HG03045 (cell line): ENCODE measurements at regions not wholly inside any gene's neighbourhood (a gene's known extent, or its start where the extent isn't known, plus 50 kb on each side); places are given as distances from the start of the nearest gene placed in this dataset.

Experiments
- ATAC-seq: cut with Tn5 transposase; IDR thresholded peaks from one replicate; pipeline ENCODE4 v1.9.1; 2021; ENCODE audit warnings: mild to moderate bottlenecking, moderate library complexity; ENCODE audit not compliant: unreplicated experiment

- ATAC-seq, result no peak
Measured at GRCh38 chr18:43570593-43570992, 293.3 kb upstream of the SYT4 start.

DNA sequence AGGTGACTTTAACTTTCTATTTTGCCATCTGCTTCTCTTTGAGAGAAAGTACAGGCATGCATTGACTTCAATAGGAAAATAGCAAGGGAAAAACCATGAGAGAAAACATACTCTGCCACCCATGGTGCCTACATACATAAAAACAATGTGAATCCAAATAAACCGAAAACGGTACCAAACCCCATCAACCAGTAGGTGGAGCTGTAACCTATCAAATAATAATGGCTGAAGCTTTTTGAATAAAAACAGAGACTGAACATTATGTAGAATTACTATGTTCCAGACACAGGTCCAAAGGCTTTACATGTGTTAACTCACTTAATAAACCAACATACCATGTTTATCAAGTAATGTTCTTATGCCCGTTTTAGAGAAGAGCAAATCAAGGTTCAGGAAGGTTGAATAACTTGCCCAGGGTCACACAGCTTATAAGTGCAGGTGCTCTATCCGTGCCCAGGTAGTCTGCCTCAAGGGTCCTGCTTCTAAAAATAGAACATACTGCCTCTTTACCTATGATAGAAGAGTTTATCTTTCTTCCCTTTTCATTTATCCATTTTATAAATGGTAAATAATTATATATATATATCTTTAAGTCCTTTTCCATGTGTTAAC, 293.9 kb upstream of the SYT4 start:
- no peak for ATAC-seq

GRCh38 chr18:43572163-43572562, 294.9 kb upstream of the SYT4 start:
- no peak for ATAC-seq

- no peak for ATAC-seq
Measured at GRCh38 chr18:43574974-43575373, 297.7 kb upstream of the SYT4 start.

DNA sequence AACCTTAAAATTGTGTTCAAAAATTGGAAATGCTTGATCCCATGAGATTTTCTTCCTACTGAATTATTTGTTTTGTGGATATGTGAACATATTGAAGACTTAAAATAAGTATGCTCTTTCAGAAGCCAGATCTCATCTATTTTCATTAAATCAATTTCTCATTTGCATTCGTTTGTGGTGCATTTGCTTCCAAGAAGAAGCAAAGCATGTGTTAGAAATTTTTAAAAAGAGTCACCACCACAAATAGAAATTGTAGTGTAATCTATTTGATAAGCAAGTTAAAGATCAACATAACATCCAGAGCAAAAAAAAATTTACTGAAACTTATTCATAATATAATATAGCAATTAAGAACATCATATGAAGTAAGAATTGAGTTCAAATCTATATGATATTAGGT, 300.9 kb upstream of the SYT4 start:
- no peak for ATAC-seq

- no peak for ATAC-seq
Measured at GRCh38 chr18:43578706-43579105, 301.4 kb upstream of the SYT4 start.

DNA sequence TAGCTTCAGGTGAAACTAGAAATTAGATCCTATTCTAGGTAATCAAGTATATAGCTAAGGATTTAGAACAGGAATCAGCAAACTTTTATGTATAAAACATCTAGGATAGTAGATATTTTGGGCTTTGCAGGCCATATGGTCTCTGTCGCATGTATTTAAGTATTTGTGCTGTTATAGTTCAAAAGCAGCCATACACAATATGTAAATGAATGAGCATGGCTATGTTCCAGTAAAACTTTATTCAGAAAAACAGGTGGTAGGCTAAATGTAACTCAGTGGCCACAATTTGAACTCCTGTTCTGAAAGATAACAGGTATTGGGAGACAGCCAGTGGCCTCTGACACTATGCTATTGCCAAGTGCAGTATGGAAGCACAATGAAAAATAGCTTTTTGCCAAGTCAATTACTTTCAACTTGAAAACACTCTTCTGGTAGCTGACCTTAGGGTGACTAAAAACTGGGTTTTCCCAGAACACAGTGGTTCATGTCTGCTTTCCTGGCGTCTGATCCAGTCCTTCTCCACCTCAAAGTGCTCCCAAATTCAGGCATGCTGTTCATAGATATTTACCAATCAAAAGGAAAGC, 304.7 kb upstream of the SYT4 start:
- no peak for ATAC-seq

GRCh38 chr18:43587538-43588153, 310.4 kb upstream of the SYT4 start:
- peak; percentile 66 for ATAC-seq

DNA sequence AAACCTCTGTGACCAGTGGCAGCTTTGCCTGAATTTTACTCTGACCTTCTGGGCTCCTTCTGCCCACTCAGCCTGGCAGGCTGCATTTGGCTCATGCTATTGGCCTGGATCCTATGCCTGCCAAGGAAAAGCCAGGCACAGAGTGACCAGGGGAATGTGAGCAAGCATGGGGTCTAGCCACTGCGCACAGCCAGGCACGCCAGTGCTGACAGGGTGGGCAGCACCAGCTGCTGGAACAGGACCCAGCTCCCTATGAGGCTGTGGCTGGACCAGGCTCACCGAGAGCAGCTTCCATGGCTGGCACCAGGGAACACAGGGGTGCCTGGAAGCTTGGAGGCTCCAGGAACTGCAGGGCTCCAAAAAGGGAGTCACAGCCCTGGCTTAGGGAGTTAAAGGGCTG, 311.5 kb upstream of the SYT4 start:
- no peak for ATAC-seq

GRCh38 chr18:43589611-43590151, 312.4 kb upstream of the SYT4 start:
- ATAC-seq, result no peak

DNA sequence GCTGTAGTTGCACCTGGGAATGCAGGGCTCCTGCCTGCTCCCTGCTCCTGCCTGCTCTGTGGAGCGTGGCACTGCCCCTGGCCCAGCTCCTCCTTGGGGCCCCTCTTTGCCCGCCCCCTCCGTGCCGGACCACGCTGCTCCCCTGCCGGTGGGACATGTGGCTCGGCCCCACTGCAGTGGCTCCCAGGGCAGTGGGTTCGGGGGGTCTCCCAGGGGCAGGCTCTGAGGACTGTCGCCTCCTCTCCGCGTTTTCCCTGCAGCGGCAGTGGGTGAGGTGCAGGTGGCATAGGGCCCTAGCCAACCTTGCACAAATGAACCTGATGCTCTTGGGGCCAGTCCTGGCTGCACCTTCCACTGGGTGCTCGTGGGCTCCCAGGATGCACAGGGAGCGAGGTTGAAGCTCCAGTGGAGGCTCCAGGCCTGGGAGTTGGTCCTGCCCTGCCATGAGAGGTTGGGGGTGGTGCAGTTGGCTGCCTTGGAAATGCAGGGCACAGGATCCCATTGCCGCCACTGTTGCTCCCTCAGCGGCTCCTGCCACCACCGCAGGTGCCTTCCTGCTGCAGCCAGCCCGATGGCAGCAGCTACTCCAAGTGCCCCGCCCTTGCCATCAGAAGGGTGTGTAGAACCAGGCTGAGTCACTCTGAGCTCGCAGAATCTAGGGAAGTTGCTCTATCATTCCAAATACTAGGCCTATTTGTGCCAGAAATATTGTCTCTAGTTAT, 313.1 kb upstream of the SYT4 start:
- ATAC-seq, result no peak

DNA sequence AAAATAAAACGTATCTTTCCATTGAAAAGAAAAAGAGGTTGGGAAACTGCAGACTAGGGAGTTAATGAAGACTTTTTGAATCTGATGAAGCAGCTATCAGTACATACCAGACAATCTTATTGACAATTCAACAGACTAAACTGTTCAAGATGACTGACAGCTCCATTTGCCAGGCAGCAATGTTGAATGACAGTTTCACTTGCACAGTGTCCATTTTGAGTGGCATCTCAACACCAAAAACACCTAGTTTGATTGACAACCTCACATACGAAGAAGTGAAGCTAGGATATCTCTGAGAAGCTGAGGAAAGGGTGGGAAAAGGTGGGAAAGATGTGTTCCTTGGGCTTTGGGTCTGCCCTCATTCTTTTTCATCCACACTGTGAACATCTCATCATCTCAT, 315.0 kb upstream of the SYT4 start:
- ATAC-seq, result no peak

- no peak for ATAC-seq
Measured at GRCh38 chr18:43596105-43596712, 318.9 kb upstream of the SYT4 start.

- ATAC-seq, result no peak
Measured at GRCh38 chr18:43601432-43601831, 324.1 kb upstream of the SYT4 start.

GRCh38 chr18:43605224-43605623, 327.9 kb upstream of the SYT4 start:
- no peak for ATAC-seq

DNA sequence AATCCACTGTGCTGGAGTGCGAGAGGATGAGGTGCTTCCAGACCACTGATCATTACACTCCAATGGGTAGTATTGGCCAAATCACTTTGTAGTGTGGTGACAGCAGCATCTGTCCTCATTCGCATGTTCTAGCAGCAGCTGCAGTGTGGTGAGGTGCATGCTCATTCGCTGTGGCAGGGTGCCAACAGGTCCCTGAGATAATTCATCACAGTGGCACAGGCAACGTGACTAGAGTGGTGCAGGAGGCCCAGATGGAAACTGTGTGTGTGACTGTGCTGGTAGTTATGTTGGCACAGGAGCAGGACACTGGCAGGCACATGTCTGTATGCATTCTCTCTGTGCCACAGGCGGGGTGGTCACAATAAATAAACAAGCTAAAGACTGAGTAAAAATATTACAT, 329.5 kb upstream of the SYT4 start:
- no peak for ATAC-seq

DNA sequence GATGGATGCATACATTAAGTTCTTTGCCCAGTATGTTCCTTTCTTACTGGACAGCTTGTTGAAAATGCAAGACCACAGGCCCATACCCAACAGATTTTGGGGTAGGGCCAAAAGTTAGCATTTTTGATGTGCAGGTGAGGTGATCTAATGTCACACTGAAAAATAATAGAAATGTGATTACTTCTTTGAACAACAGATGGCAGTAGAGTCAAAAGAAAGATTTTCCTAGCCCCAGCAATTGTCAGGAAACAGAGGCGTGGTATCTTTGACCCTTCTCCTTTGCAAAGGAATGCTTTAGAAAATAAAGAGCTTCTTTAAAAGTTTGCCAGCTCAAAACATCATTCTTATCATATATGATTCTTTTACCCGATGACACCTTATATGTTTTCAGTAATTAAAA, 343.6 kb upstream of the SYT4 start:
- ATAC-seq, result no peak

DNA sequence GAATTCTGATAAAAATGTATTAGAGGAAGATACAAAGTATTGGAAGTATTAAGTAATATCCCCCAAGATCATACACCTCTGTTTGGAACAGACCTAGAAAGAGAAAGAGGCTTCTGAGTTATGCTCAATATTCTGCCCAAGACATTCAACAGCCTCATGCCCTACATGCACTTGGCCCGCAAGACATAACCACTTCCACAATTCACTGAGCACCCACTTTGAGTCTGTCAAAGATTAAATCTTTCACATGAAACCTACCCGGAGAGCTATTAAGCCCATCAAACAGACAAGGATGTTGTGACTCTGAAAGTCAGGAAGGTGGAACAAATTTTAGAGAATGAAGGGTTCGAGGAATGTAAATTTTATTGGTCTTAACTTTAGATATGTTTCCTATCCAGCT, 344.7 kb upstream of the SYT4 start:
- ATAC-seq, result no peak

DNA sequence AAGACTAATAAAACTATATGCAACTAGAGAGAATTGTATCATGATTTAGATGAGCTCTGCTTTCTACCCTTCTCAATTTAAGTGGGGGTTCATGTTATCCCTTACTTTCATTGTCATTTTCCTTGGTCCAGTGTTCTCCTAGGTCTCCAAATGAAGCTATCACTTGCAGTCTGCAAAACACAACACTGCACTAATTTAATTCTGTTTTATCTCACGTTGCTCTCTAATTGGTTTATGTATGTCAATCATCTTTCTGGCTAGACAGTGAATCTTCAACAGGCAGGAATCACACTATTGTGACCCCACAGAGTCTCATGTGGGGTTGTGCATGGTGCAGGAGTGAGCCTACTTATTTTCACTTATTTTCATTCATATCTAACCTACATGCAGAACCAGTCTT, 348.3 kb upstream of the SYT4 start:
- ATAC-seq, result no peak

DNA sequence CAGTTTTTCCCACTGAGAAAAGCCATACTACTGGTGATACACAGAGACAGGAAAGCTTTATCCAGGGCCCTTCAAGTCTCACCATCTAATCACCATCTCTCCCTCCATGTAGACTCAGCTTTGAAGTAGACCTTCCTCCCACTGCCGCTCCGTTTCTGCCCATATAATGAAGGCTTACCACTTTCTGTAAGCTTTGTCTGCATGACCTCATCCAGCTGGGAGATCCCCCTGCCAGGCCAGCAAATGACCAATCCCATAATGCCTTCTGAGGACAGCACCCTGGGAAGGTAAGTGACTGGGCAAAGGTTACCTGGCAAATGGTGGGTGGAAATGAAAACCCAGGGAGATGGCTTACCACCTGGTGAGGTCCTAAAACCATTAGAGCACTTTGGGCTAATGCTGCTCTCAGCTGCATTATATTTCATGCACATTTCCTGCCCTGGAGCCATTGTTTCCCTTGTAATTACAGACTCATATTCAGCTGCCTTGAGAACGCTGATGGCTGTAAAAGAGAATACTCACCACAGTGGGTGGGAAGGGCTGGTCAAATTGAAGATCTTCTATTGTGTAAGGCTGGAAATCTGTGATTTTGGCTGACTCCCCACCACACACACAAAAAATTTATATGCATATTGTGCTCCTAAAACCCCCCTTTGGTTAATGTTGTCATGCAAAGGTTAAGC, 350.7 kb upstream of the SYT4 start:
- ATAC-seq, result no peak

DNA sequence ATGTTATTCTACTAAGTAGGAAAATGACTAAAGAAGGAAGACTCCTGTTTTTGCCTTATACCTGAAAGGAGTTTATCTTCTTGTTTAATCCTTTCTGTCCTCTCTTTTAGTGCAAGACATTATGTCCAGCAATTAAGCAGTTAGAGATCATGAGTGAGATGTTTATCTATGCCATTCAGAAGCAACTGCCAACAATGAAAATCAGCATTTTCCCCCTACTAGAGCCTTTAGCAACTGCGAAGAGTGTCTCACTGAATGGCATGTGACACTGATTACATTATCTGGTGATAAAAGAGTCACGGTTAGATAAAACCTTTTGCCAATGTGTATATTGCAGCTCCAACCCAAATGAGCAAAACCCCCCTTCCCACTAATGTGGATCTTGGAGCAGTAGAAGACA, 357.7 kb upstream of the SYT4 start:
- ATAC-seq, result no peak
